A549 (cell line): ENCODE measurements at regions not wholly inside any gene's neighbourhood (a gene's known extent, or its start where the extent isn't known, plus 50 kb on each side); places are given as distances from the start of the nearest gene placed in this dataset.

Experiments used
- ATAC-seq, 2 experiments: fragments of 200-7000 bp in 1 of 2; fragments of >200 bp in 1 of 2; cut with Nextera tagmentation in 1 of 2; cut with Tn5 transposase in 1 of 2; 3 replicates each; pipeline versions ENCODE4 v1.8.0 to v1.9.1; 2018 to 2020; ENCODE audit warnings: mild to moderate bottlenecking in 1 of 2, moderate library complexity in 1 of 2
- CTCF ChIA-PET: fragments of 300-600 bp; sonication (Branson Sonifier 250); formaldehyde crosslinking; extraction: SDS; loops from one replicate; lab custom pipeline; 2021; ENCODE audit warnings: antibody characterized with exemption, inconsistent platforms; lab: Yijun Ruan, JAX
- POLR2A ChIA-PET: fragments of 350-600 bp; formaldehyde crosslinking; extraction: SDS; loops from one replicate; lab custom pipeline; 2021; ENCODE audit warnings: antibody characterized with exemption, inconsistent platforms; lab: Yijun Ruan, JAX
- DNase-seq, 2 experiments: peaks; one replicate each; pipeline versions ENCODE4 v3.0.0 to v3.0.0-alpha.2; 2011 to 2016; ENCODE audit warnings: low read depth in 1 of 2, low spot score in 1 of 2
- FAIRE-seq: peaks from 2 replicates; lab custom pipeline; 2011; peaks lifted over from hg19 to GRCh38; lab: Jason Lieb, UNC
- H3K27ac ChIP-seq, 2 experiments: fragments of >200 bp; sonication (Bioruptor Twin); formaldehyde crosslinking; 3 replicates each; pipeline ENCODE4 v1.5.1; 2016 to 2017
- H3K4me1 ChIP-seq: fragments of >200 bp; sonication (Bioruptor Twin); formaldehyde crosslinking; 3 replicates; pipeline ENCODE4 v1.6.1; 2016
- H3K4me2 ChIP-seq: fragments of >200 bp; sonication (Bioruptor Twin); formaldehyde crosslinking; 3 replicates; pipeline ENCODE4 v1.6.1; 2016
- H3K4me3 ChIP-seq: fragments of >200 bp; sonication (Bioruptor Twin); formaldehyde crosslinking; 3 replicates; pipeline ENCODE4 v1.5.1; 2016
- H3K9me3 ChIP-seq: fragments of >200 bp; sonication (Bioruptor Twin); formaldehyde crosslinking; 3 replicates; pipeline ENCODE4 v1.6.1; 2016
- CBX8 ChIP-seq: fragments of 200-600 bp; sonication (generic); IDR thresholded peaks from 2 replicates; pipeline ENCODE4 v1.6.1; 2016
- CEBPB ChIP-seq, 2 experiments: fragments of >200 bp in 1 of 2; sonication (Bioruptor Twin) in 1 of 2; formaldehyde crosslinking in 1 of 2; IDR thresholded peaks; 2 replicates each; pipeline ENCODE4 v1.6.1; 2012 to 2016
- CHD2 ChIP-seq: fragments of 150-350 bp; IDR thresholded peaks from 2 replicates; pipeline ENCODE4 v1.6.1; 2014; ENCODE audit warnings: low read length; ENCODE audit not compliant: partially characterized antibody
- CHD4 ChIP-seq: fragments of 200-600 bp; sonication (generic); IDR thresholded peaks from 2 replicates; pipeline ENCODE4 v1.6.1; 2016; ENCODE audit warnings: antibody characterized with exemption, mild to moderate bottlenecking, borderline replicate concordance
- EHF ChIP-seq: fragments of 250-450 bp; sonication (Bioruptor Pico); IDR thresholded peaks from 2 replicates; pipeline ENCODE4 v1.5.0; 2020; ENCODE audit warnings: mild to moderate bottlenecking
- ESRRA ChIP-seq: fragments of 150-350 bp; IDR thresholded peaks from 2 replicates; pipeline ENCODE4 v1.6.1; 2014; ENCODE audit warnings: mild to moderate bottlenecking, low read length, borderline replicate concordance
- HDAC2 ChIP-seq: fragments of 200-600 bp; sonication (generic); IDR thresholded peaks from 2 replicates; pipeline ENCODE4 v1.6.1; 2016
- HEYL ChIP-seq: fragments of 250-450 bp; sonication (Bioruptor Pico); IDR thresholded peaks from 2 replicates; pipeline ENCODE4 v1.8.0; 2021; ENCODE audit warnings: mild to moderate bottlenecking, moderate library complexity
- HOXA7 ChIP-seq: fragments of 250-450 bp; sonication (Bioruptor Pico); IDR thresholded peaks from 2 replicates; pipeline ENCODE4 v1.5.0; 2020; ENCODE audit warnings: mild to moderate bottlenecking, moderate library complexity
- HOXB13 ChIP-seq: fragments of 250-450 bp; sonication (Bioruptor Pico); IDR thresholded peaks from 2 replicates; pipeline ENCODE4 v1.5.0; 2020; ENCODE audit warnings: low read depth, mild to moderate bottlenecking, moderate library complexity
- NFE2L2 ChIP-seq: fragments of 150-350 bp; conservative IDR thresholded peaks from 2 replicates; pipeline ENCODE4 v1.6.1; 2014; ENCODE audit warnings: low read length
- NPAS2 ChIP-seq: fragments of 250-450 bp; sonication (Bioruptor Pico); IDR thresholded peaks from 2 replicates; pipeline ENCODE4 v1.8.0; 2022; ENCODE audit warnings: mild to moderate bottlenecking, moderate library complexity, borderline replicate concordance
- POLR2A ChIP-seq: IDR thresholded peaks from 2 replicates; pipeline ENCODE4 v1.6.1; 2012; ENCODE audit warnings: mild to moderate bottlenecking, low read length
- RARB ChIP-seq: fragments of 250-450 bp; sonication (Bioruptor Pico); IDR thresholded peaks from 2 replicates; pipeline ENCODE4 v1.8.0; 2021; ENCODE audit warnings: mild to moderate bottlenecking, moderate library complexity
- RCOR1 ChIP-seq: fragments of 150-350 bp; IDR thresholded peaks from 2 replicates; pipeline ENCODE4 v1.6.1; 2014; ENCODE audit warnings: antibody characterized with exemption, low read length, low read depth
- SREBF2 ChIP-seq: fragments of 450-650 bp; IDR thresholded peaks from 2 replicates; pipeline ENCODE4 v1.6.1; 2014; ENCODE audit warnings: mild to moderate bottlenecking, moderate library complexity
- WGBS: methylation state at CpG from one replicate; pipeline ENCODE4 v1.1.6; 2017; ENCODE audit errors: missing lambda C conversion rate; 5-methylcytosine and 5-hydroxymethylcytosine counted together
- TF ChIP-seq, protein P1 (sequence below): fragments of 200-600 bp; sonication (generic); IDR thresholded peaks from 2 replicates; pipeline ENCODE4 v1.6.1; 2016; ENCODE audit warnings: antibody characterized with exemption, mild to moderate bottlenecking, moderate library complexity
- TF ChIP-seq, protein P2 (sequence below): fragments of 150-350 bp; IDR thresholded peaks from 2 replicates; pipeline ENCODE4 v1.6.1; 2014; ENCODE audit warnings: low read depth, mild to moderate bottlenecking, low read length
- TF ChIP-seq, protein P3 (sequence below): fragments of 250-450 bp; sonication (Bioruptor Pico); IDR thresholded peaks from 2 replicates; pipeline ENCODE4 v1.5.0; 2021; ENCODE audit warnings: mild to moderate bottlenecking, moderate library complexity, borderline replicate concordance
- TF ChIP-seq, protein P4 (sequence below): fragments of >200 bp; sonication (Bioruptor Twin); formaldehyde crosslinking; IDR thresholded peaks from 3 replicates; pipeline ENCODE4 v1.5.1; 2016
- TF ChIP-seq, protein P5 (sequence below): fragments of >200 bp; sonication (Bioruptor Twin); formaldehyde crosslinking; IDR thresholded peaks from 2 replicates; pipeline ENCODE4 v1.6.1; 2016

DNA sequence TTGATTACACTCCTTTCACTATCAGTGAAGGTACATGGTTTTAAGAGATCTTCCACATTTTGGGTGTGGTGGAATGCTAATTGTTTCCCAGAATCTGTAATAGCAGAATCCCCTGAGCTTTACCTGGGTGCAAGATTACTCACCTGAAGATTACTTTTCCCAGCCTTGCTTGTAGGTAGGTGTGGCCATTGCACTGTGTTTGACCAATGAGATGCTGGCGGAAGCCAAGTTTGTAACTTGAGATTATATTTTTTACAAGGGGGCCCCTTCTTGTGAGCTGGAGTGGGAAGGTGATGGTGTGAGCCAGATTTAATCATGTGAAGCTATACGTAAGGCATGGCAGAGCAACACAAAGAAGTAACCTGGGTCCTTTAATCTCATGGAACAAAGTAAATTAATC lies 294.3 kb downstream of the TOX3 start (continued):
- TF ChIP-seq, protein P1, sequence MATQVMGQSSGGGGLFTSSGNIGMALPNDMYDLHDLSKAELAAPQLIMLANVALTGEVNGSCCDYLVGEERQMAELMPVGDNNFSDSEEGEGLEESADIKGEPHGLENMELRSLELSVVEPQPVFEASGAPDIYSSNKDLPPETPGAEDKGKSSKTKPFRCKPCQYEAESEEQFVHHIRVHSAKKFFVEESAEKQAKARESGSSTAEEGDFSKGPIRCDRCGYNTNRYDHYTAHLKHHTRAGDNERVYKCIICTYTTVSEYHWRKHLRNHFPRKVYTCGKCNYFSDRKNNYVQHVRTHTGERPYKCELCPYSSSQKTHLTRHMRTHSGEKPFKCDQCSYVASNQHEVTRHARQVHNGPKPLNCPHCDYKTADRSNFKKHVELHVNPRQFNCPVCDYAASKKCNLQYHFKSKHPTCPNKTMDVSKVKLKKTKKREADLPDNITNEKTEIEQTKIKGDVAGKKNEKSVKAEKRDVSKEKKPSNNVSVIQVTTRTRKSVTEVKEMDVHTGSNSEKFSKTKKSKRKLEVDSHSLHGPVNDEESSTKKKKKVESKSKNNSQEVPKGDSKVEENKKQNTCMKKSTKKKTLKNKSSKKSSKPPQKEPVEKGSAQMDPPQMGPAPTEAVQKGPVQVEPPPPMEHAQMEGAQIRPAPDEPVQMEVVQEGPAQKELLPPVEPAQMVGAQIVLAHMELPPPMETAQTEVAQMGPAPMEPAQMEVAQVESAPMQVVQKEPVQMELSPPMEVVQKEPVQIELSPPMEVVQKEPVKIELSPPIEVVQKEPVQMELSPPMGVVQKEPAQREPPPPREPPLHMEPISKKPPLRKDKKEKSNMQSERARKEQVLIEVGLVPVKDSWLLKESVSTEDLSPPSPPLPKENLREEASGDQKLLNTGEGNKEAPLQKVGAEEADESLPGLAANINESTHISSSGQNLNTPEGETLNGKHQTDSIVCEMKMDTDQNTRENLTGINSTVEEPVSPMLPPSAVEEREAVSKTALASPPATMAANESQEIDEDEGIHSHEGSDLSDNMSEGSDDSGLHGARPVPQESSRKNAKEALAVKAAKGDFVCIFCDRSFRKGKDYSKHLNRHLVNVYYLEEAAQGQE: no peak
- TF ChIP-seq SREBF2: no peak
- TF ChIP-seq EHF (CRISPR knock-in tag): no peak
- TF ChIP-seq, protein P2, sequence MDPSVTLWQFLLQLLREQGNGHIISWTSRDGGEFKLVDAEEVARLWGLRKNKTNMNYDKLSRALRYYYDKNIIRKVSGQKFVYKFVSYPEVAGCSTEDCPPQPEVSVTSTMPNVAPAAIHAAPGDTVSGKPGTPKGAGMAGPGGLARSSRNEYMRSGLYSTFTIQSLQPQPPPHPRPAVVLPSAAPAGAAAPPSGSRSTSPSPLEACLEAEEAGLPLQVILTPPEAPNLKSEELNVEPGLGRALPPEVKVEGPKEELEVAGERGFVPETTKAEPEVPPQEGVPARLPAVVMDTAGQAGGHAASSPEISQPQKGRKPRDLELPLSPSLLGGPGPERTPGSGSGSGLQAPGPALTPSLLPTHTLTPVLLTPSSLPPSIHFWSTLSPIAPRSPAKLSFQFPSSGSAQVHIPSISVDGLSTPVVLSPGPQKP: no peak
- TF ChIP-seq, protein P3, sequence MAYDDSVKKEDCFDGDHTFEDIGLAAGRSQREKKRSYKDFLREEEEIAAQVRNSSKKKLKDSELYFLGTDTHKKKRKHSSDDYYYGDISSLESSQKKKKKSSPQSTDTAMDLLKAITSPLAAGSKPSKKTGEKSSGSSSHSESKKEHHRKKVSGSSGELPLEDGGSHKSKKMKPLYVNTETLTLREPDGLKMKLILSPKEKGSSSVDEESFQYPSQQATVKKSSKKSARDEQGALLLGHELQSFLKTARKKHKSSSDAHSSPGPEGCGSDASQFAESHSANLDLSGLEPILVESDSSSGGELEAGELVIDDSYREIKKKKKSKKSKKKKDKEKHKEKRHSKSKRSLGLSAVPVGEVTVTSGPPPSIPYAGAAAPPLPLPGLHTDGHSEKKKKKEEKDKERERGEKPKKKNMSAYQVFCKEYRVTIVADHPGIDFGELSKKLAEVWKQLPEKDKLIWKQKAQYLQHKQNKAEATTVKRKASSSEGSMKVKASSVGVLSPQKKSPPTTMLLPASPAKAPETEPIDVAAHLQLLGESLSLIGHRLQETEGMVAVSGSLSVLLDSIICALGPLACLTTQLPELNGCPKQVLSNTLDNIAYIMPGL (CRISPR knock-in tag): no peak
- TF ChIP-seq CHD4: no peak
- no peak for TF ChIP-seq HEYL (CRISPR knock-in tag)
- TF ChIP-seq RCOR1: no peak
- TF ChIP-seq NFE2L2: no peak
- TF ChIP-seq NPAS2 (CRISPR knock-in tag): no peak
- TF ChIP-seq HOXB13 (CRISPR knock-in tag): no peak

DNA sequence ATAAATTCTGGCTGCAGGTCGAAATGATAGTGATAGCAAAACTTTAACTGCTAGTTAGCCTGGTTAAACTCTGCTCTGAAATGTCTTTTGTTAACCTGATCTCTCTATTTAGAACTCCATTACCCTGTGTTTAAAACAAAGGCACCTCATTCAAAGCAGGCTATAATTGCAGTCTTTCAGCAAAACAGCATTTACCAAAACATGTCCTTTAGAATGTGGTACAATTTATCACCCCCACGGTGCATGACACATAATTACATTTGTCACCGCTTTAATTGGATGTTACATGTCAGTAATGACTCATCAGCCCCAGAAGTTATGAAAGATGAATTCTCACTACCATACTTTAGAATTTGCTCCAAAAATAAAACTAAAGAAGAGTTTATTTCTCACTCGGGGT lies 295.4 kb downstream of the TOX3 start:
- no peak overlapping the region for H3K27ac ChIP-seq
- DNase-seq (no peak), ATAC-seq (no peak), FAIRE-seq (no peak)
- H3K4me3 ChIP-seq: no peak overlapping the region
- ChIA-PET POLR2A (no interaction called here), CTCF (interaction anchor here (0.7 kb wide), 1 partner anchor 49 kb away, joined by 3 read pairs; no protein-coding TSS in a partner anchor)
- TF ChIP-seq, protein P4, sequence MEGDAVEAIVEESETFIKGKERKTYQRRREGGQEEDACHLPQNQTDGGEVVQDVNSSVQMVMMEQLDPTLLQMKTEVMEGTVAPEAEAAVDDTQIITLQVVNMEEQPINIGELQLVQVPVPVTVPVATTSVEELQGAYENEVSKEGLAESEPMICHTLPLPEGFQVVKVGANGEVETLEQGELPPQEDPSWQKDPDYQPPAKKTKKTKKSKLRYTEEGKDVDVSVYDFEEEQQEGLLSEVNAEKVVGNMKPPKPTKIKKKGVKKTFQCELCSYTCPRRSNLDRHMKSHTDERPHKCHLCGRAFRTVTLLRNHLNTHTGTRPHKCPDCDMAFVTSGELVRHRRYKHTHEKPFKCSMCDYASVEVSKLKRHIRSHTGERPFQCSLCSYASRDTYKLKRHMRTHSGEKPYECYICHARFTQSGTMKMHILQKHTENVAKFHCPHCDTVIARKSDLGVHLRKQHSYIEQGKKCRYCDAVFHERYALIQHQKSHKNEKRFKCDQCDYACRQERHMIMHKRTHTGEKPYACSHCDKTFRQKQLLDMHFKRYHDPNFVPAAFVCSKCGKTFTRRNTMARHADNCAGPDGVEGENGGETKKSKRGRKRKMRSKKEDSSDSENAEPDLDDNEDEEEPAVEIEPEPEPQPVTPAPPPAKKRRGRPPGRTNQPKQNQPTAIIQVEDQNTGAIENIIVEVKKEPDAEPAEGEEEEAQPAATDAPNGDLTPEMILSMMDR: no peak
- no peak for TF ChIP-seq HDAC2
- TF ChIP-seq, protein P5, sequence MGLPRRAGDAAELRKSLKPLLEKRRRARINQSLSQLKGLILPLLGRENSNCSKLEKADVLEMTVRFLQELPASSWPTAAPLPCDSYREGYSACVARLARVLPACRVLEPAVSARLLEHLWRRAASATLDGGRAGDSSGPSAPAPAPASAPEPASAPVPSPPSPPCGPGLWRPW: no peak
- TF ChIP-seq, protein P2: no peak
- TF ChIP-seq HOXA7 (CRISPR knock-in tag): no peak
- TF ChIP-seq, protein P1: no peak
- no peak for TF ChIP-seq ESRRA
- TF ChIP-seq NFE2L2: no peak
- no peak for TF ChIP-seq CEBPB (IDR thresholded peaks at IDR 0.05)
- TF ChIP-seq POLR2A: no peak
- TF ChIP-seq NPAS2 (CRISPR knock-in tag): no peak
- no peak for TF ChIP-seq HEYL (CRISPR knock-in tag)
- no peak for TF ChIP-seq RARB (CRISPR knock-in tag)
- no peak for TF ChIP-seq CHD2
- TF ChIP-seq CBX8: no peak
- no peak for TF ChIP-seq SREBF2
- no peaks in the 10 kb centered on the region for H3K9me3 ChIP-seq
- H3K4me2 ChIP-seq: no peak overlapping the region
- no peaks in the 10 kb centered on the region for H3K4me1 ChIP-seq
- 8% methylated on average over 4 of the region's 4 CpGs for whole genome bisulfite sequencing
